Bronchial epithelial cell (primary cell): ENCODE measurements at regions not wholly inside any gene's neighbourhood (a gene's known extent, or its start where the extent isn't known, plus 50 kb on each side); places are given as distances from the start of the nearest gene placed in this dataset.
A peak's percentile ranks its signal among the peaks of the same experiment; 100 is the strongest.

Source experiments
- DNase-seq: peaks from one replicate; pipeline ENCODE4 v3.0.0-alpha.2; 2010; ENCODE audit warnings: low read depth
- FAIRE-seq: peaks from 2 replicates; lab custom pipeline; 2011; peaks lifted over from hg19 to GRCh38; lab: Jason Lieb, UNC
- H3K27me3 ChIP-seq: 2 replicates; pipeline ENCODE4 v1.5.1; 2011; ENCODE audit warnings: low read length; ENCODE audit not compliant: control insufficient read depth, insufficient read depth
- H3K36me3 ChIP-seq: 2 replicates; pipeline ENCODE4 v1.5.1; 2011; ENCODE audit warnings: low read length; ENCODE audit not compliant: control insufficient read depth, insufficient read depth
- H3K4me3 ChIP-seq: 2 replicates; pipeline ENCODE4 v1.5.1; 2011; ENCODE audit warnings: mild to moderate bottlenecking, low read depth, low read length, control low read depth
- CTCF ChIP-seq: IDR thresholded peaks from 2 replicates; pipeline ENCODE4 v1.5.1; 2011; ENCODE audit warnings: mild to moderate bottlenecking, moderate library complexity, low read length, control low read depth, inconsistent platforms; ENCODE audit not compliant: insufficient read depth, severe bottlenecking

- no peak for TF ChIP-seq CTCF
- no peak for DNase-seq
- no peak for FAIRE-seq
- Histone ChIP-seq H3K4me3 (no peak overlapping the region), H3K36me3 (no peaks in the 10 kb centered on the region), H3K27me3 (no peaks in the 10 kb centered on the region)
Measured at GRCh38 chr6:142521791-142522190, 220.0 kb downstream of the ADGRG6 start.

GRCh38 chr6:142523515-142524375 is 221.9 kb downstream of the ADGRG6 start:
- no peak for FAIRE-seq
- TF ChIP-seq CTCF: no peak
- no peaks in the 10 kb centered on the region for H3K27me3 ChIP-seq
- peak; percentile 47 for DNase-seq
- no peak overlapping the region for H3K4me3 ChIP-seq
- H3K36me3 ChIP-seq: no peaks in the 10 kb centered on the region

- DNase-seq: no peak
- FAIRE-seq: no peak
Measured at GRCh38 chr6:142530566-142530965, 228.8 kb downstream of the ADGRG6 start.

GRCh38 chr6:142531727-142532126 is 229.9 kb downstream of the ADGRG6 start:
- H3K27me3 ChIP-seq: no peaks in the 10 kb centered on the region
- TF ChIP-seq CTCF: no peak
- H3K36me3 ChIP-seq: no peaks in the 10 kb centered on the region
- no peak overlapping the region for H3K4me3 ChIP-seq
- no peak for DNase-seq
- no peak for FAIRE-seq

More at GRCh38 chr6:142530566-142530965, 228.8 kb downstream of the ADGRG6 start:
- no peaks in the 10 kb centered on the region for H3K27me3 ChIP-seq
- no peak for TF ChIP-seq CTCF
- no peak overlapping the region for H3K4me3 ChIP-seq
- H3K36me3 ChIP-seq: no peaks in the 10 kb centered on the region

GRCh38 chr6:142534076-142534475 is 232.3 kb downstream of the ADGRG6 start:
- TF ChIP-seq CTCF: no peak
- no peaks in the 10 kb centered on the region for H3K27me3 ChIP-seq
- H3K4me3 ChIP-seq: no peak overlapping the region
- no peak for DNase-seq
- no peak for FAIRE-seq
- no peaks in the 10 kb centered on the region for H3K36me3 ChIP-seq
